H4 (cell line): ENCODE measurements at regions not wholly inside any gene's neighbourhood (a gene's known extent, or its start where the extent isn't known, plus 50 kb on each side); places are given as distances from the start of the nearest gene placed in this dataset.

Experiments used
- DNase-seq: peaks from one replicate; pipeline ENCODE4 v3.0.0-alpha.2; 2015; ENCODE audit warnings: low spot score

DNA sequence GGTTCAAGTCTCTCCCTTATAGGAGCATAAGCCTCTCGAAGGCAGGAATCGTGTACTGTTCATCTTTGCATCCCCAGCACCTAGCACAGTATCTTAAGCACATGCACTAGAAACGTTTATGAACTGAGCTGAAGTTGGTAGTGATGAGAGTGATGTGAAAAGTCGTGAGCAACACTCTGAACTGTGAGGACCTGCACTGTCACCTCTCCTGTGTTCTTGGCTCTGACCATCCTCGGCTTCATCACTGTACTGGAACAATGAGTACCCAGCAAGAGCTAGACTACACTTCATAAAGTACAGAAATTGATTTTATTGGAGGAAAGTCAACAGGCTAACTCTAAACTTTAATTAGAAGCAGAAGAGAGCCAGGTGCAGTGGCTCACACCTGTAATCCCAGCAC is 473.6 kb downstream of the BCAT1 start:
- DNase-seq, result no peak

DNA sequence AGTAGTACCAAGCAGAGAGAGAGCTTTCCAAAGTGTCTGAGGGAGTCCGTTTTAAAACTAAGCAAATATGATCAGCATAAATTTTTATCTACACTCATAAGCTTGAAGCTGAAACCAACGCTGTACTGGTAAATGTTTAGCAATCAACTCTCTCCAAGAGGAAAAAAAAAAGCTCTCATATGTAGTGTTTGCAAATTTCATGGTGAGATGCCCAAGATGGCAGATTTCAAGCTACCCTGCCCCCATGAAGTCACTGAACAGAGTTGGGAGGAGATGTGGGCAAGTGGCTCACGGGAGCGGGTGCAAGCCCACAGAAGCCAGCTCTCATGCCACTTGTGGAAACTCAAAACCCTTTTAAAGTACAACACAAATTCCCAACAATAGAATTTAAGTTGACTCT is 475.8 kb downstream of the BCAT1 start:
- DNase-seq, result no peak

DNA sequence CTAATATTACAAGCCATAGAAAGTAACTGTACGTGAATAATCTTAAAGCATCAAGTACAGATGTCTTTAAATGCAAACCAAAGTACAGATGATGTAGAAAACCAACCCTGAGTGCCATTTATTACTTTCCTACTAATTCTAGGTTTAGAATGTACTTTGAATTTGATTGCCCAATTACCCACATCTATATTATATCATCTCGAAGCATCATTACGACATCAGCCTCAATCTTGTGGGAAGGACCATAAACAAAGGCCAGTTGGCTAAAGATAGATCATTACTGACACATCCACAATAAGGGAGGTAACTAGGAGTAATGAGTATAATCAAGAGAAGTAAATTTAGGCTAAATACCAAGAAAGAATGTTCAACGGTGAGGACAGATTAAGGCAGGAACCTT is 478.9 kb downstream of the BCAT1 start:
- no peak for DNase-seq

DNA sequence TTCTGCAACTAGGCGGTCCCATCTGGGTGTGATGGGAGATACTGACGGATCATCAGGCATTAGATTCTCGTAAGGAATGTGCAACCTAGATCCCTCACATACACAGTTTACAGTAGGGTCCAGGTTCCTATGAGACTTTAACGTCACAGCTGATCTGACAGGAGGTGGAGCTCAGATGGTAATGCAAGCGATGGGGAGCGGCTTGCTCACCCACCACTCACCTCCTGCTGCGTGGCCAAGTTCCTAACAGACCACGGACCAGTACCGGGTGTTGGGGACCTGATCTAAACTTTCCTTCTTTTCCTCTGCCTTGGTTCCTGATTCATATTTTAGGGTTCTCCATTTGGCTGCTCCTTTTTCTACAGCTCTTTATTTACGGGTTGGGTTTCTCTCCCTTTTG is 479.8 kb downstream of the BCAT1 start:
- no peak for DNase-seq

DNA sequence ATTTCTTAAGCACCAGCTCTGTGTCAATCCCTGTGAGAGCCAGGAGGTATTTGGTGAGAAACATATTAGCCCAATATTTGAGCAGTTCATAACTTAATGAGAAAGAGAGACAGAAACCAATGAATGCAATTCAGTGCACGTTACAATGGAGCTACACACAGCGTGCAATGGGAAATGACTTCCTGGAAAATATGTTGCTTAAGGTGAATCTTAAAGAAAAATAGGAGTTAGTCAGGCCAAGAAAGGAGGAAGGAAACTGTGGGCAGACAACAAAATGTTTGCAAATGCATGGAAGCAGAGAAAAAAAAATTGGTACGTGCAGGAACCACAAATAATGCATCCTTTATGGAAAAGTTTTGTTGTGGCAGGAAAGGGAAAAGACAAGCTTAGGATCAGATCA is 481.7 kb downstream of the BCAT1 start:
- DNase-seq, result no peak

DNA sequence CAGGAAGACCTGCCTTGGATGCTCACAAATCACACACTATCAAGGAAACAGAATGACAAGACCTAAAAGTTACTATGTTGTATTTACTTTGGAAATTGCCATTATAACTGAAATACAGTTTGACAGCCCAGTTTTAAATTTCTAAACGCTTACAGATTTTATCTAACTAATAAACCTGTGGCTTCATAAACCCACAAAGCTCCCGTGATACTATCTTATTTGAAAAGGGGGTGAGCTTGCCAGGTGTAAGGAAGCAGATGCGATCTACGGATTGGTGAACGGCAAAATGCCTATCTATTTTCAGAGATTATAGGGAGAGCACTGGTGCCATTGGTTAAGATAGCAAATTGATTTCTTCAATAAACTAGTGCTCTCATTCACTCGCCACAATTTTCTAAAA is 485.5 kb downstream of the BCAT1 start:
- DNase-seq, result no peak

DNA sequence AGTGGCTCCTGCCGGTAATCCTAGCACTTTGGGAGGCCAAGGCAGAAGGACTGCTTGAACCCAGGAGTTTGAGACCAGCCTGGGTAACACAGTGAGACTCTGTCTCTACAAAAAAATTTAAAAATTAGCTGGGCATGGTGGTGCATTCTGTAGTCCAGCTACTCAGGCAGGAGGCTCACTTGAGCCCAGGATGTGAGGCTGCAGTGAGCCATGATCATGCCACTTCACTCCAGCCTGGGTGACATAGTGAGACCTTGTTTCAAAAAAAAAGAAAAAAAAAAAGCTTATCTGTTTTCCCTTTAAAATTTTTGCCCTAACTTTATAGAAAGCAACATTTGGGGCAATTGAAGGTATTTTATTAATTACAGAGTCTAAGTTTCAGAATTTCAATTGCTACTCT is 486.0 kb downstream of the BCAT1 start:
- DNase-seq, result no peak

DNA sequence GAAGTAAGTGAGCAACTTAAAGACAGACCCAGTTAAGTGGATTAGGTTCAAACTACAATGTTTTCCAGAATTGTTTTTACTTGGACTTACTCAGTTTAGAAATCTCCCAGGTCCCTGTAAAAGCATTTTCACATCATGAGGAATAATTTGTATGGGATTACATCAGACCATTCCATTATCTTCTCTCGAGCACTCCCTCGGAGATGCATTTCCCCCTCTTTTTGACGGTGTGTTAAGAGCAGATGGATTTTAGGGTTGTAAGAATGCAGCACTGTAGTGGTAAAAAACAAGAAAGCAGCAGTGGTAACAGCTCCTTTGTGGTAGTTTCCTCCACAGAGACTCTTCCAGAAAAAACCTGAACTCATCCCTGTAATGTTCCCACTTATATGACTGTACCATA is 488.4 kb downstream of the BCAT1 start:
- no peak for DNase-seq

DNA sequence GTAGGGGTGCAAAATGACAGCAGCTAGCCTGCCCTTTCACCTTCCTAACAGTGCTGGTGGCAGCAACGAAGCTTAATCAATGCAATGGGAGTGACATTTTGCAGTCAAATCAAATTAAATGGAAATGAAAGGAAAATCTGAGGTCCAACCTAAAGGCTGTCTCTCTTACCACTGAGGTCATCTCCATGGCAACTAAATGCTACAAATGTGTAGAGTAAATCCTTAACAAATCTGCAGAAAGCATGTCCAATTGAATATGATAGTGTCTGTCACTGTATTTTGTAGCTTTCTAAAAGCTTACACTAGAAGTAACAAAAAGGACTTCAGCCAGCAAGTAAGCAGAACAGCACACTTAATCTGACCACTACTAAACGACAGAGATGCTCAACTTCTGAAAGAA is 488.8 kb downstream of the BCAT1 start:
- no peak for DNase-seq

DNA sequence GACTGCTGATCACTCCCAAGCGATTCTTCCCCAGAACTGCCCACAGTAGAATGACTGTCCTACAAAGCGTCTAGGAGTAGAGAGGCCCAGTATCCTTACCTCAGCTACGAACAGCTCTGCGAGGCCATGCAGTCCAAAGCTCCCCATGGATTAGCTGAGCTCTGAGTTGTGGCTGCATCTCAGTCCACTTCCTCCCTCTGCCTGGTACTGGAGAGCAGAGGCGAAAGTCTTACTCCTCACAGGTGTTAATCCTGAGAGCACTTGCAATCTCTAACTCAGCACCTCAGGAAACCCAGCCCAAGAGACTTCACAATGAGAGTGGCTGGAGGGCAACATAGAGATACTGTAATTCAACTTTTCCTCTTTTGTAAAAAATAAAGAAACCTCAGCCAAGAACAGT is 493.1 kb downstream of the BCAT1 start:
- DNase-seq, result no peak

DNA sequence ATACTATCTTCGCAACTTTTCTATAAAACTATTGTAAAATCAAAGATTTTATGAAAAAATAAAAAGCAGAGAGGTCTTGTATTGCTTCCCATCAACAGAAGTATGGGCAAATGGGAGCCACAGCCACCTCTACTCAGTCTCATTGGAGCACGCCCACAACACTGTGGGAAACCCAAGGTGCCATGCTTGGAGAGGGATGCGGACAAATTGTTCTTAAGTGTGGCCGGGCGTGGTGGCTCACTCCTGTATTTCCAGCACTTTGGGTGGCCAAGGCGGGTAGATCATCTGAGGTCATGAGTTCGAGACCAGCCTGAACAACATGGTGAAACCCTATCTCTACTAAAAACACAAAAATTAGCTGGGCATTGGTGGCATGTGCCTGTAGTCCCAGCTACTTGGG is 498.2 kb upstream of the SOX5 start:
- no peak for DNase-seq

DNA sequence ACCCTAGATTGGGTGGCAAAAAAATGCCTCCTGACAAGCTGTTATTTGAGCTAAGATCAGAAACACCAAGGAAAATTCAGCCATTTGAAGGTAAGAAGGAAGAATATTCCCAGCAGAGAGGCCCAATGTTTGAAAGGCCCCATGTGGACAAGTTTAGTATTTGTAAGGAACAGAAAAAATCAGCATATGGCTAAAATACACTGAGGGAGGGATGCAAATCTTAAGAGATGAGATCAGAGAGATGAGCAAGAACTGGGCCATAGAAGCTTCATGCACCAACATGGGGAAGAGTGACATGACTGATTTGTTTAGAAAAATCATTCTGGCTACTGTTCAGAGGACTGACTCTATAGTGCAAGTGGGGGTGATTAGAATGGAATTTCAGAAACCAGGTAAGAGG is 496.8 kb upstream of the SOX5 start:
- DNase-seq, result no peak

DNA sequence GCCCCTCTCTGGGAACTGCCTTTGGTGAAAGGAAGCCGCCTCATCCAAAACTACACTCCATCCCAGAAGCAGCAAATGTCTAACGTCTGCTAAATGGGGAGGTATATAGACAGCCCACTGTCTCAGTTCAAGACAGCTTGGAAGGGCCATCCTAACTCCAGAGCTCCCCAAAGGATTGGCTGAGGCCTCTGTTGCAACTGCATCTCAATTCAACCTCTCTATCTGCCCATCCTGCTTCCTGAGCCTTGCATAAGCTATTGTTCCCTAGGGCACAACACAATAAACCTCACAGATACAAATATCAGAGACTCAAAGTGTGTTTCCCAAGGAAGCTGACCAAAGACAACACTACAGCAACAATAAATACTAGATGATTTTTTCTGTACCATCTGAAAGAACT is 495.2 kb upstream of the SOX5 start:
- no peak for DNase-seq

DNA sequence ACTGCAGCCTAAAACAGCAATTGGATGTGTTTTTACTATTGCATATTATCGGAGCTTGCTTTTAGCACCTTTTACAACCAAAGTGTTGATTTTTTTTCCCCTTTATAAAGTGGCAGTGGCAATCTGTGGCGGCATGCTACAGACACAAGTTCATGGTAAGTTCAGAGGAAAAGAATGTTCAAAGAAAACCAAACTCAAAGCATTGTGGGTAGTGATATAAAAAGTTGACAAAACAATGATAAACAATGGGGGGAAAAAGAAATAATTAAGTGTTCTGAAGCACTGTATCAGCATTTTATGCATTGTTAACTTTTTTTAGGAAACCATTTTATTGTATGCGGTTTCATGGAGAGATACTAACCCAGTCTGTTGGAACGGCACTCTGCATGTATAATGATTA is 492.0 kb upstream of the SOX5 start:
- DNase-seq, result no peak

DNA sequence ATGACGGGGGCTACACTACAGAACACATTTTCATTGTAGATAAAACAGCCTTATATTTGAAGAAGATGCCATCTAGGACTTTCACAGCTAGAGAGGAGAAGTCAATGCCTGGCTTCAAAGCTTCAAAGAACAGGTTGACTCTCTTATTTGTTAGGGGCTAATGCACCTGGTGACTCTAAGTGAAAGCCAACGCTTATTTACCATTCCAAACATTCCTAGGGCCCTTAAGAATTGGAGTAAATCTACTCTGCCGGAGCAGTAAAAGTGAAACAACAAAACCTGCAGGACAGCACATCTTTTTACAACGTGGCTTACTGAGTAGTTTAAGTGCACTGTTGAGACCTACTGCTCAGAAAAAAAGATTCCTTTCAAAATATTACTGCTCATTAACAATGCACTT is 487.2 kb upstream of the SOX5 start:
- DNase-seq, result no peak

DNA sequence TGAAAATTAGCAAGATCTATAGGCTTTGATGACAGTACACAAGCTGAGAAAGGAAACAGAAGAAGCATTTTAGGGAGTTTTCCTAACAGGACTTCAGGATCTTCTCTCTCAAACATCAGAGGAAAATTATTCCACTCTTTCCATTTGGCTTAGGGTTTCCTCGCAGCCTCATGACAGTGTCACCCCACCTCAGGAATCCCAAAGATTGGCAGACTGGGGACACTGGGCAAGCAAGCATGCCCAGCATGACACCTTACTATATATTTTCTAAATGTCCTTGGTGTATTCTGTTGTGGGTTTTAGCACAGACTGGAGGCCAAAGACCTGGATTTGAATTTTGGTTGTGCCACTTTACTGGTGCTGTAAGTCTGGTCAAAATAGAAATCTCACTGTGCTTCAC is 482.4 kb upstream of the SOX5 start:
- no peak for DNase-seq

DNA sequence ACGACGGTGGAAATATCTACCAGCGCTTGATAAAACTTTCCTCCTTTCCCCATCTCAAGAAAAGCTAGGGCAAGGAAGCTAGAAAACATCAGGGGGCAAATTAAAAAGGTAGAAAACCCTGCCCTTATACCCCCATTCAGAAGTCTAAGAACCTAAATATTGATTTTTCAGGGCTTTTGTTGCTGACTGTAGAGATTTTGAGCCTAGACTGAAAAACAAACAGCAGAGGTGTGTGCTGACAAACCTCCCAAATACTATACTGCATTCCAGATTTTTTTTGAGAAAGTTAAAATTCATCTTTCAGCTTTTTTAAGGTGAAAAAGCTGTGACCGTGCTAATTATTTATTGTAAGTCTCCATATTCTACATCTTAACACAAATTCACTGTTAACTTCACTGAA is 478.3 kb upstream of the SOX5 start:
- DNase-seq, result no peak

DNA sequence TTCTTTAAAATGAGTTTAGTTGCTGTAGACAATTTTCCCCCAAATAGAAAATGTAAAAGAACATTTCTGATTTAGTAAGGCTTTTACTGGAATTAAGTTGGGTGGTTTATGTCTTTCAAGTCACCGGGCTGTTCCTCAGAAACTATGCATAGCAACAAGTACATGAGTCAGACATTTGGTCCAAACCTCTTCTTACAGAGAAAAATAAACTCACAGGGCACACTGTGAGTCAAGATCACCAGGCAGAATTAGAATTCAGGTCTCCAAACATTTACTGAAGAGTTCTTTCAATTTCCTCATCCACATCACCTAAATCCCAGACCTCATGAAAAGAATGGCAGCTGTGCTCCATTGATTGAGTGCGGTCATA is 476.1 kb upstream of the SOX5 start:
- no peak for DNase-seq

DNA sequence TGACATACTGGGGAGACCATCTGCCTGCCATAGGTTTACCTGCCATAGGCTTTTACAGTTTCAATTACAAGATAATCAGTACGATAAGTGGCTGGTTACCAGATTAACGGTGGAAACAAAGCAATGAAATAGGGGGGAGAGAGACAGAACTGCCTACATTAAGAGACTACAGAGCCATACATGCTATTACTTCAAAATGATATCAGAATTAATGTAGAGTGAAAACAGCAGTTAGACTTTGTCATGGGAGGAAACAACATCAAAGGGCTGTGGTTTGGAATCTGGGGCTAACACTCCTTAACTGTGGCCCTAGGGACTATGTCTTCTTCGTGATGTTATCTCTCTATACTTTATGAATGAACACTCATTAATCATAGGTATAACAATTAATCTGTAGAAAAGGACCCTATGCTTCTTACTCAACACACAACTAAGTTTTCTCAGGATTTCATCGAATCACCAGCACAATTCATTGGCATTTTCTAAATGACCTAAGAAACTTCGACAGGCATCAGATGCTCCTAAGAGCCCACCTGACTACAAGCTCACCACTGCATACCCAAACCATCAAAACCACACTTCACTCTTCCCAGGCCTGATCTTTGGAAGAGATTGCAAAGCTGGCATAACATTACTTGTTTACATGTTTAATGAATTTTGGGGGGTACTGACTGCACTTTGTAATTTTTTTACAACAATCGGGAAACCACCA is 475.6 kb upstream of the SOX5 start:
- DNase-seq, result no peak

DNA sequence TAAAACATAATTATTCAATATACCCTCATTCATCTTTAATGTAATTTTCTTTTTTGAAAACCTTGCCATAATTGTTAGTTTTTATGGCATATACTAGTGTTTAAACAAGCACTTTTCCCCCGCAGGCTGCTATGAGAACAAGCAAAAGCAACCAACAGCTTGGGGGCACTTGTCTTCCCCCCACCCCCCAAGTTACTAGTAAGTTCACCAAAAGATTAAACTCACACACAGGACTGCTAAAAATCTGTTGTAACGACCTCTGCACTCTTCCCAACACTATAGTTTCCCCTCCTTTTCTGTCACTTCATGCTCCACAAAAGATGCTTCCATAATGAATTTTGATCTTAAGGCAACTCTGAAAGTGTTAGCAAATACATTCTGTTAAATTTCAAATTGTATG is 474.9 kb upstream of the SOX5 start:
- DNase-seq, result no peak

DNA sequence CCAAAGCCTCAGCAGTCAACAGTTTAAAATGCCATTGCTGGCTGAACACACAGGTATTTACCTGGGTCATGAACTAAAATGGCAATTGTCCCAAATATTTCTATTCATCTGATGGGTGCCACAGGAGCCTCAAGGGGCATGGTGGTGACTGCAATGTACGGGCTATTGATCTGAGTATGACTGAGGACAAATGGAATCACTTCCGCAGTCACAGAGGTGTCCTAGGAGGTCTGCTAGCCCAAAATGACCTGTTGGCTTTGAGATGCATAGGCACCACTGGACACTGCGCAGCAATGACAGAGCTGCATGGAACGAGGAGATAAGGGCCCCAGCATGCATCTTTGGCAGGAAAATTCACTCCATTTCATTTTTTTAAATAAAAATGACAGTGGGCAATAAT is 474.1 kb upstream of the SOX5 start:
- DNase-seq, result no peak

DNA sequence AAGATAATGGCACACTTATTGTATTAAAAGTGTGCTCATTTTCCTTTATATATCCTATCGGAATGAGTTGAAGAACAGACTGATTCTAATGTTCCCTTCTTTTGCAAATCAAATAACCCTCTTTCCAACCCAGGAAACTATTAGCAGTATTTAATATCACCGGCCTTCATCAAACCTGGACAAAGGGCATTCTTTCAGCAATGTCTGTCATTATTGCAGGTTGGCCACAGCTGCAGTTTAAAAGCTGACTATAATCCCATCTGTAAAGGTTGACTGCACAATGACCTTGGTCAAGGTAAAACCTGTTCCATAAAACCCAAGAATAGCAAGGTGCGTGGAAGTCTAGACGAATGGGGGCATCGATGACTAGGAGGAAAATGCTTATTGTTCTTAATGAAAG is 472.3 kb upstream of the SOX5 start:
- DNase-seq, result no peak

DNA sequence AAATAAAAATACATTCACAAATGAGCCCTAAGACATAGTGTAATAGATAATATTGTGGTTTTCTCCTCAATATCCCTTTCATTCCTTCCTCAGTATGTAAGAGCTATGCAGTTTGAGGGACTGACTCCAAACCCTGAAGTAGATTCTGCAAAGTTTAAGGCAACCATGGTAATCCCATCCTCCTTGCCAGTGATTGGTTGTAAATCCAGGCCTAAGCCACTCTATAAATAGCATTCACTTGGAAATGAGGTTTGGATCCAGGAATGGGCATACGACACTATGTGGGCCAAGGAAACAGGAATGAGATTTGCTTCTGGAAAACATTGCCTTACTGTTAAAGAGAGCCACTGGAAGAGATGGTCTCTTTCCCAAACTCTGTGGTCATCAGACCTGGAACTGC is 468.7 kb upstream of the SOX5 start:
- no peak for DNase-seq

DNA sequence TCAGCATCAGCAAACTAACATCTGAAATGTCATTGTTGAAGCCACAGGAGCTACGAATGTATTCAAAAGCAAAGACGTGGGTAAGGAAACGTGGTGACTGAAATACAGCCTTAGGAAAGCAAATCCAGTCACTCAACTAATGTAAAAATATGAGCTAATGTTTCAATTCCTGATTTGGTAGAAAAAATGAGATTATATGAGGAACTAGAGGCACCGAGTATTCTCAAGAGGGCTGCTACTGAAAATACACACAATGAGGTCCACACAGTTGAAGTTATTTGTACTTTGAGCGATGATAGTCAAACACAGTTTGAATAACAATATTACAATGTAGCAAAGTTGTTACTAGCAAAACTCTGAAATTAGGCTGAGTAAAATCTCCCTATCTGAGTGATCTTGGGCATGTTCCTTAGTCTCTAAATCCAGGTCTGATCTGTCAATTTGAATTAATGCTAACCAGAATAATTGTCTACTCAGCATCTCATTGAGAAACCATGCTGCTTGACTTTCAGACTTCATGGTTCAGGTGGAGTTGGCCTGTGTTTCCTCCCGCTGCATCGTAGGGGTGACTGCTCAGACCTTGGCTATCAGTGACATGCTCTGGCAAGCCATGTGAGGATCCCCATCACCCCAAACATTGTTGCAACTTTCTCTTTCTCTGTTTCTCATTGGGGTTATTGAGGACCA is 467.1 kb upstream of the SOX5 start:
- DNase-seq, result no peak
